AG04450 (cell line): ENCODE measurements at regions not wholly inside any gene's neighbourhood (a gene's known extent, or its start where the extent isn't known, plus 50 kb on each side); places are given as distances from the start of the nearest gene placed in this dataset.

Experiments
- CTCF ChIA-PET: fragments of 300-600, 350-600 bp; formaldehyde crosslinking; extraction: SDS; loops from one replicate; lab custom pipeline; 2022; ENCODE audit warnings: antibody characterized with exemption, inconsistent platforms; lab: Charles Lee
- POLR2A ChIA-PET: fragments of 350-600 bp; formaldehyde crosslinking; extraction: SDS; loops from one replicate; lab custom pipeline; 2021; ENCODE audit warnings: antibody characterized with exemption, inconsistent platforms; lab: Yijun Ruan, JAX
- DNase-seq: peaks from one replicate; pipeline ENCODE4 v3.0.0-alpha.2; 2011; ENCODE audit warnings: low read depth, low spot score
- H3K27ac ChIP-seq: one replicate; pipeline ENCODE4 v1.5.1; 2012; ENCODE audit warnings: low read depth, low read length, control low read depth
- H3K27me3 ChIP-seq: one replicate; pipeline ENCODE4 v1.6.0; 2012; ENCODE audit warnings: low read length; ENCODE audit not compliant: control insufficient read depth, insufficient read depth
- H3K4me3 ChIP-seq: 2 replicates; pipeline ENCODE4 v1.5.1; 2011; ENCODE audit warnings: mild to moderate bottlenecking, low read depth, low read length, control low read depth
- H3K9me3 ChIP-seq: 2 replicates; pipeline ENCODE4 v1.5.1; 2012; ENCODE audit warnings: low read length; ENCODE audit not compliant: control insufficient read depth, insufficient read depth
- CTCF ChIP-seq: IDR thresholded peaks from 2 replicates; pipeline ENCODE4 v1.5.1; 2011; ENCODE audit warnings: low read depth, low read length, control low read depth, inconsistent platforms

DNA sequence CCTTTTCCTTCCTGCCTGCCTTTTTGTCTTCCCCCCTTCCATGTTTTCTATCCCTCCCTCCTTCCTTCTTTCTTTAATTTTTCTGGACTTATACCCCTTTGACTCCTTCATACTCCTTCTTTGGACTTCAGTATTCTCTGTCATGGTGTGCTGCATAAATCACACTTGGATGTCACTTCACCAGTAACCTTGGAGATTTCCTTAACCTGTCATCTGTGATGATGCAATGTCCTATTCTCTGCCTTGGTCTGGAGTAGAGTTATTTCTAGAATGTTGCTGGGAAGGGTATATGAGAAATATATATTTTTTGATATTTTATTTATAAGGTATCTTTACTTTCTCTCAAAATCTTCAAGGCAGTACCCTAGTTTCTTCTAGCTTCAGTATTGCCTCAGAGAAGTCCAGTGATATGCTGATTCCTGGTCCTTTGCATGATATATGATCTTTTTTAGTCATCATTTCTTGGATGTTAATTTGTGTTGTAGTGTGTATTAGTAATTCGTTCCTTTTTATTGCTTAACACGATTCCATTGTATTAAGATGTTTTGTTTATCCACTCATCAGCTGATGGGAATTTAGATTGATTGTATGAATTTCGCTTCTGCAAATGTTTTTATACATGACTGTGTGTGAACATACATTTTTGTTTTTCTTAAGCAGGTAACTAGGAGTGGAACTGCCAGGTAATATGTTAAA is 206.9 kb upstream of the MBL2 start:
- no peaks in the 10 kb centered on the region for H3K27me3 ChIP-seq
- ChIA-PET CTCF (no interaction called here), POLR2A (no interaction called here)
- TF ChIP-seq CTCF: no peak
- H3K4me3 ChIP-seq: no peak overlapping the region
- no peaks in the 10 kb centered on the region for H3K9me3 ChIP-seq
- DNase-seq: no peak
- H3K27ac ChIP-seq: no peak overlapping the region

GRCh38 chr10:52977581-52977980 is 205.0 kb upstream of the MBL2 start:
- ChIA-PET POLR2A (no interaction called here), CTCF (no interaction called here)
- Histone ChIP-seq H3K4me3 (no peak overlapping the region), H3K27me3 (no peaks in the 10 kb centered on the region), H3K27ac (no peak overlapping the region), H3K9me3 (no peaks in the 10 kb centered on the region)
- no peak for DNase-seq
- no peak for TF ChIP-seq CTCF

- TF ChIP-seq CTCF: no peak
- Histone ChIP-seq H3K27ac (no peak overlapping the region), H3K9me3 (no peaks in the 10 kb centered on the region; the same call in 1 of the 2 replicates), H3K27me3 (no peaks in the 10 kb centered on the region), H3K4me3 (no peak overlapping the region)
- no peak for DNase-seq
- ChIA-PET CTCF (no interaction called here), POLR2A (no interaction called here)
These were observed 195.5 kb upstream of the MBL2 start for GRCh38 chr10:52967806-52968795.

DNA sequence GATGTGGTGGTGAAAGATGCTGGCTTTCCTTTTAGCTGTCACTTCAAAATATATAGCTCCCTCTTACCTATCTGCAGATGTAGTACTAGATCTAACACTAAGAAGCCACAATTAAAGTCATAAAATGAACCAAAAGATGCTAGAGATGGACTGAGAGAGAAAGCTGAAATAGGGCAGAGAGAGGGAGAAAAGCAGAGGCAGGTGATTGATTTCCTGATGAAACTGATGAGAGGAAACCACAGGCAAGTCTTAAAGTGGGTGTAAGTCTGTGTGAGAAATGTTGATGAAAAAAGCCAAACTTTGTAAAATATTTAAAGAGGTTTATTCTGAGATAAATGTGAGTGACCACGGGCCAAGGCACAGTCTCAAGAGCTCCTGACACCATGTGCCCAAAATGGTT is 194.3 kb upstream of the MBL2 start:
- H3K4me3 ChIP-seq: no peak overlapping the region
- no peak for DNase-seq
- CTCF ChIA-PET: no interaction called here
- POLR2A ChIA-PET: no interaction called here
- peaks cover 3% of the 10 kb centered on the region for H3K27me3 ChIP-seq
- no peak overlapping the region for H3K27ac ChIP-seq
- H3K9me3 ChIP-seq: no peaks in the 10 kb centered on the region; the same call in 1 of the 2 replicates
- no peak for TF ChIP-seq CTCF

GRCh38 chr10:52965938-52966401 is 193.4 kb upstream of the MBL2 start:
- ChIA-PET POLR2A (no interaction called here), CTCF (no interaction called here)
- H3K27ac ChIP-seq: no peak overlapping the region
- H3K4me3 ChIP-seq: no peak overlapping the region
- H3K9me3 ChIP-seq: no peaks in the 10 kb centered on the region; the same call in 1 of the 2 replicates
- DNase-seq: no peak
- H3K27me3 ChIP-seq: peaks cover 3% of the 10 kb centered on the region
- TF ChIP-seq CTCF: no peak
